Thymus (tissue), 11 donors: ENCODE measurements at regions not wholly inside any gene's neighbourhood (a gene's known extent, or its start where the extent isn't known, plus 50 kb on each side); places are given as distances from the start of the nearest gene placed in this dataset.
A peak's percentile ranks its signal among the peaks of the same experiment; 100 is the strongest.
"Not testable (repeated sequence)": the region's sequence is repeated elsewhere in the genome, so short reads cannot be mapped to it uniquely, and the experiment has no call there.

Experiments
- DNase-seq, 9 donors: peaks; one replicate each; pipeline ENCODE4 v3.0.0-alpha.2; 2013; ENCODE audit warnings: low spot score in 9 of 9, low read depth in 6 of 9, missing footprints in 1 of 9
- H3K27ac ChIP-seq, 2 donors: one replicate each; pipeline ENCODE4 v1.5.1; 2013; ENCODE audit warnings: control low read depth in 1 of 2, low read depth in 1 of 2, low read length in 1 of 2, mild to moderate bottlenecking in 1 of 2, moderate library complexity in 1 of 2
- H3K27me3 ChIP-seq, 2 donors: one replicate each; pipeline ENCODE4 v1.5.1; 2013; ENCODE audit warnings: low read length in 1 of 2; ENCODE audit not compliant: control insufficient read depth in 2 of 2, insufficient read depth in 1 of 2
- H3K36me3 ChIP-seq, 2 donors: one replicate each; pipeline ENCODE4 v1.5.1; 2013; ENCODE audit warnings: low read length in 1 of 2, mild to moderate bottlenecking in 1 of 2, moderate library complexity in 1 of 2; ENCODE audit not compliant: control insufficient read depth in 2 of 2, insufficient read depth in 2 of 2
- H3K4me1 ChIP-seq, 2 donors: one replicate each; pipeline ENCODE4 v1.5.1; 2013; ENCODE audit warnings: low read length in 2 of 2; ENCODE audit not compliant: control insufficient read depth in 2 of 2, insufficient read depth in 2 of 2
- H3K4me3 ChIP-seq, 2 donors: one replicate each; pipeline ENCODE4 v1.5.1; 2013; ENCODE audit warnings: low read length in 2 of 2, control low read depth in 1 of 2, mild to moderate bottlenecking in 1 of 2
- H3K9me3 ChIP-seq, 2 donors: one replicate each; pipeline ENCODE4 v1.5.1; 2013; ENCODE audit warnings: low read length in 1 of 2, mild to moderate bottlenecking in 1 of 2; ENCODE audit not compliant: control insufficient read depth in 2 of 2, insufficient read depth in 1 of 2
- WGBS: extraction: QIAGEN DNeasy Blood & Tissue Kit; methylation state at CpG from one replicate; pipeline ENCODE4 v1.1.7; 2013; 5-methylcytosine and 5-hydroxymethylcytosine counted together
- donor health status: healthy.

DNA sequence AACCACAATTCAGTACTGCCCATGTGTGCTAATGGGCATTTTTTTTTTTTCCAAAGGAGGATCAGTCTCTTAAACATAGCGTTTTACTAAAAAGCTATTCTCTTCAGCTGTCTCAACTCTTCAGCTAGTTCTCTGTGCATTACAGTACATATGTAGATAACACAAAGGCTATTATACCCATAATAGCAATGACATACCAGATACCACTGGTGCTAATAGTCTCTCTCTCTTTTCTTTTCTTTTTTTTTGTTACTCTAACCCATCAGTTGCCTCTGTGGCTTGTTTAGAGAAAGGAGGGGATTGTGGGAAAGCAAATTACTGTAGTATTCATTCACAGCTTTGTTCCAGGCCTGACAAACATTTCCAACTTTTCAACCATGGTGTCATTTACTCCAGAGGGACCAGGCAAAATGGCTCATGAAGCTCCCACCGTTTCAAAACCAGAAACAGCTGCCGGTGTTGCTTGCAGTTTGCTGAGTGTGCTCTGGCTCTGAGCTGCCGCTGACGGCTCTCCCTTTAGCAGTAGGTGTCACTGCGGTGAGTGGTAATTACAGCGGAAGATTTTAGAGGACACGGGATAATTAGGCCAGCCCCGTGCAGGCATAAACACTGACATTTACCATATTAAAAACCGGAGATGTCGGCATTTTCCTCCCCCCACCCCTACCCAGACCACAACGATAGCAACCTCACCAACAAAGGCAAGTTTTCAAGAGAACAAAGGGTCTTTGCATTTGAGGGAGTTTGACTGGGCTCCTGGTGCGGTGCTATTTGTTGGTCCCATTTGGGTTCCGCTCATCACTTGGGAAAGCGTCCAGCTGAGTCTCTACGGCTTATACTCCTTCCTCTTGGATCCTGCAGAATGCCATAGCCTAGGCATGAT, 1005.5 kb downstream of the KCNMA1 start:
- H3K4me3 ChIP-seq = no peak overlapping the region
- peak in 1 of 9 donors; percentile 10 for DNase-seq
- no peaks in the 10 kb centered on the region for H3K9me3 ChIP-seq
- H3K27ac ChIP-seq = no peak overlapping the region
- H3K4me1 ChIP-seq = no peaks in the 10 kb centered on the region
- no peaks in the 10 kb centered on the region for H3K27me3 ChIP-seq
- no peaks in the 10 kb centered on the region for H3K36me3 ChIP-seq
- 43% methylated on average over 16 of the region's 16 CpGs for WGBS

DNA sequence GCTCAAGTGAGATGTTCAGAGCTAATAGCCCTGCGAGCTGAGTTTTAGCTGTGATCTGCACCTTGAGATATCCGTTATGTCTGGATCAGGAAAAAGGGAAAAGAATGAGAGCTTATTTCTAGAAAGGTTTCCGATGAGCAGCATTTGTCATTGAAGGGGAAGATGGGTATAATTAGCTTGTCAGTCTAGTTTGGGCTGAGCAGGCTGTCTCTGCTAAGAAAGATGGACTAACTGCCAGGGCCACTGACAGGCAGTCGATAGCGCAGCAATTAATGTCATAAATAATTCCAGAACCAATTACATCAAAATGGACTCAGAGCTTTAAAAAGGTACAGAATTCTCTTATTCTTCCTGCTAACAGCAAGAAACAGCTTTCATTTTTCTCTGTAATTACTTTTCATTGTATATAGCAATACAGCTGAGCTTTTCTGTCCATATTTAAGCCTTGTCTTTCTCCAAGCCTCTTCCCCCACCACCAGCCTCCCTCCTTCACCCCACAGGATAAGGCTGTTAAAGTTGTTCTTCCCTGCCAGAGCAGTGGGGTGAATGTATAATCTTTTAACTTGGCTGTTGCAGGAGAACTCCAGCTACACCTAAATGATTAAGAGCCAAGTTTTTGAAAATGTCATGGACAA, 1006.5 kb downstream of the KCNMA1 start:
- Histone ChIP-seq H3K36me3 (no peaks in the 10 kb centered on the region), H3K27ac (no peak overlapping the region)

DNA sequence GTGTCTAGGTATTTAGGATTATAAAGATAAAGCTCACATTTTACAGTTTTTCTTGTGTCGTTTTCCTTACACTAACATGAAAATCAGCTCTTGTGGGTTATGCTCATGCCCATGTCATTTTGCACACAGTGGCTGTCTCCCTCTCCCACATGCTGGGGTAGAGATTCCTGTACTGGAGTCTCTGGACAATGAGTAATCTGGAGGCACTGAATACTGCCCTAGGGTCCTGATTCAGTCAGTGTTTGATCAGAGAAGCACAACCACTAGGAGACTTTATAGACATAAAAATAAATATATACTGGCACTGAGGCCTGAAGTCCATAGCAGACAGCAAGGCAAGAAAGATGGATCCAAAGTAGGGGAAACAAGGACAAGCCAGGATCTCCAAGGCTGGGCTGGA, 1008.8 kb downstream of the KCNMA1 start:
- no peak for DNase-seq
- H3K27me3 ChIP-seq = no peaks in the 10 kb centered on the region
- no peak overlapping the region for H3K4me3 ChIP-seq
- no peak overlapping the region for H3K27ac ChIP-seq
- H3K9me3 ChIP-seq = no peaks in the 10 kb centered on the region
- 82% methylated on average over 1 of the region's 1 CpG for WGBS
- H3K4me1 ChIP-seq = no peaks in the 10 kb centered on the region
- no peaks in the 10 kb centered on the region for H3K36me3 ChIP-seq

More for the DNA sequence above, 1006.5 kb downstream of the KCNMA1 start:
- Histone ChIP-seq H3K4me1 (no peaks in the 10 kb centered on the region), H3K9me3 (no peaks in the 10 kb centered on the region), H3K4me3 (no peak overlapping the region), H3K27me3 (no peaks in the 10 kb centered on the region)
- WGBS = 95% methylated on average over 5 of the region's 5 CpGs
- no peak for DNase-seq

DNA sequence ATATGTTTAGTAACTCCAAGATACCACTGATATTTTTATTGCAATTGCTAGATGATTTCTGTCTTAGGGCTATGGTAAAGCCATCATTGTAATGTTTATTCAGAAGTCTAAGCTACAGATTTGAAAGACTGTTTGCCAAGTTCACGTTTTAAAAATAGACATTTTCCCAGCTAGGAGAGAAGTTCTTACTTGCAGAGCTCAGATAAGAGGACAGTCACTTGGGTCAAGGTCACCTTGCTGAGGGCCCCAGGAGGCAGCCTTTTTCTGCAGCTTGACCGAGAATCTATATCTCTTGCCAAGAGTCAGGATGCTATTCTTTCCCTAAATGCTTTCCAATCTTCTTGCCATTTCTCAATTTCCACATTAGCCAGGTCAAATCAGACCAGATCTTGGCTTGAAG, 1011.2 kb downstream of the KCNMA1 start:
- H3K4me1 ChIP-seq = no peaks in the 10 kb centered on the region
- H3K27me3 ChIP-seq = no peaks in the 10 kb centered on the region
- H3K36me3 ChIP-seq = no peaks in the 10 kb centered on the region
- no peaks in the 10 kb centered on the region for H3K9me3 ChIP-seq
- H3K27ac ChIP-seq = no peak overlapping the region
- DNase-seq = no peak
- 87% methylated on average over 2 of the region's 2 CpGs for WGBS
- no peak overlapping the region for H3K4me3 ChIP-seq

DNA sequence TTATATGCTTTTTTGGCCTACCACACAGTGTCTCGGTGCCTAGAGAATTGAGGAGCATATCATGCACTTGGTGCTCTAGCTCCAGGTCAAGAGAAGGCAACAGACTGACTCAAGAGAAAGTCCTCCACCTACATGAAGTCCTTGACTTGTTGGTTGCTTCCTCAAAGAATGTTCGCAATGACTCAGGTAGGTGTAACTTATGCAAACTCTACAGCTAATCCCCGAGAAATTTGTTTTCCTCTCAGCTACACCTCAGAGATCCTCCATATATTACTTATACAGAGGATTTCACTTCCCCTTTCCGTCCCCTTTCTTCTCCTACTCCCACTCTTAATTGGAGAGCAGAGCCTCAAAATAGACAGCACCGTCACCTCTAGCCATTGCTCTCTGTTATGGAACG, 1013.1 kb downstream of the KCNMA1 start:
- H3K27me3 ChIP-seq = no peaks in the 10 kb centered on the region
- H3K9me3 ChIP-seq = no peaks in the 10 kb centered on the region
- DNase-seq = no peak
- WGBS = 92% methylated on average over 6 of the region's 6 CpGs
- H3K27ac ChIP-seq = no peak overlapping the region
- no peaks in the 10 kb centered on the region for H3K36me3 ChIP-seq
- H3K4me3 ChIP-seq = no peak overlapping the region
- no peaks in the 10 kb centered on the region for H3K4me1 ChIP-seq

DNA sequence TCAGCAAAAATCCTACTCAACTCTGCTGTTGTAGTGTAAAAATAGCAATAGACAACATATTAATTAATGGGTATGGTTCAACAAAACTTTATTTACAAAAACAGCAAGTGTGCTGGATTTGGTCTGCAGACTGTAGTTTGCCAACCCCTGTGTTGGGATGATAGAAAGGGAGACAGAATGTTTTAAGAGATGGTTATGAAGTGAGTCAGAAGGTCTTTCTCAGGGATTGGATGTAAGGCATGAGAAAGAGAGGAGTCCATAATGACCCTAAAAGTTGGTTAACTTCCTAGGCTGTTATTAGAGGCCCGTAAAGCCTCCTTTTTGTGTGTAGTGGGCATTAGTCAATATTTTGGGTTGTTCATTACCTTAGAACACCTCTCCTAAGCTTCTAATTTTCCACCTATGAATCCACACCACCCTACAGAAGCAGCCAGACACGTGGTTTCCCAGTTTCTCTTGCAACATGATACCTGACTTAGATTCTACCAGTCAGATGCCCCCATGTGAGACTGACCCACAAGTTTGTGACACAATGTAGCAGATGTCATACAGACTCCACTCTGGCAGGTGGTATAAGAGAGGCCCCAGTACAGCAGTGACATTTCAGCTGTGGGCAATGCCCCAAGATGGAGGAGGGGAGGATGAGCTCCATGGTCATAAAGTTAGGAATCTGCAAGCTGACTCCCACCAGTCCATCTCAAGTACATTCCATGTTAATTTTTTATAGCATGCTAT, 1015.6 kb downstream of the KCNMA1 start:
- Histone ChIP-seq H3K4me3 (no peak overlapping the region), H3K4me1 (no peaks in the 10 kb centered on the region), H3K9me3 (no peaks in the 10 kb centered on the region), H3K36me3 (no peaks in the 10 kb centered on the region), H3K27ac (no peak overlapping the region), H3K27me3 (no peaks in the 10 kb centered on the region)
- no peak for DNase-seq
- 60% methylated on average over 2 of the region's 2 CpGs for WGBS

DNA sequence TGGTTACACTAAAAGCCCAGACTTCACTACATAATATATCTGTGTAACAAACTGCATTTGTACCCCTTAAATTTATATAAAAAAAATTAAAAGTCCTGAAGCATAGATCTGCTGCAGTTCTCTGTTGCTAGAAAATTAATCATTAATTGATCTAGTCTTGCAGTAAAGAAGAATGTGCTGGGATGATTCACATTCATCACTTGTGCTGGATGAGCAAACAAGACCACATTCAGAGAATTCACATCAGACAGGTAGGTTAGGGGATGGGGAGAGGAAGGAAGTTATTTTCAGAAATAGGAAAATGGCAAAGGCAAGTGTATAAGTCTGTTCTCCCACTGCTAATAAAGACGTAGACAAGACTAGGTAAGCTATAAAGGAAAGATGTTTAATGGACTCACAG, 1019.0 kb downstream of the KCNMA1 start:
- 93% methylated on average over 1 of the region's 1 CpG for WGBS
- Histone ChIP-seq H3K9me3 (no peaks in the 10 kb centered on the region), H3K4me1 (no peaks in the 10 kb centered on the region), H3K27ac (no peak overlapping the region), H3K27me3 (no peaks in the 10 kb centered on the region), H3K36me3 (no peaks in the 10 kb centered on the region), H3K4me3 (no peak overlapping the region)
- DNase-seq = no peak

DNA sequence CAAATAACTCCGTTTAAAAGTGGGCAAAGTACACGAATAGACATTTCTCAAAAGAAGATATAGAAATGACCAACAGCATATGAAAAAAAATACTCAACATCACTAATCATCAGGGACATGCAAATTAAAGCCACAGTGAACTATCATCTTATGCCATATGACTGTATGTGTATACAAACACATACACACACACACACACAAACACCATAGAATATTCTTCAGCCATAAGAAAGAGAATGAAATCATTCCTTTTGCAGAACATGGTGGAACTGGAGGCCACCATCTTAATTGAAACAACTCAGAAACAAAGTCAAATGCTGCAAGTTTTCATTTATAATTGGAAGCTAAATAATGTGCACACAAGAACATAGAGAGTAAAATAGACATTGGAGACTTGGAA, 1019.4 kb downstream of the KCNMA1 start:
- WGBS = 98% methylated on average over 2 of the region's 2 CpGs
- H3K27me3 ChIP-seq = no peaks in the 10 kb centered on the region
- peak in 1 of 9 donors; percentile 25 for DNase-seq
- no peaks in the 10 kb centered on the region for H3K36me3 ChIP-seq
- no peaks in the 10 kb centered on the region for H3K9me3 ChIP-seq
- H3K4me3 ChIP-seq = no peak overlapping the region
- H3K4me1 ChIP-seq = no peaks in the 10 kb centered on the region
- H3K27ac ChIP-seq = no peak overlapping the region

DNA sequence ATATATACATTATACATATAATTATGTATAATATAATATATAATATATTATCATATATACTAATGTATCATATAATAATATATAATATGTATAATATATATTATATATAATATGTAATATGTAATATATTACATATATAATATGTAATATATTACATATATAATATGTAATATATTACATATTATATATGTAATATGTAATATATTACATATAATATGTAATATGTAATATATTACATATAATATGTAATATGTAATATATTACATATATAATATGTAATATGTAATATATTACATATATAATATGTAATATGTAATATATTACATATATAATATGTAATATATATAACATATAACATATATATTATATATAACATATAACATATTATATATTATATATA, 1020.9 kb downstream of the KCNMA1 start:
- H3K4me3 ChIP-seq = not testable (repeated sequence)

More for the DNA sequence above, 1020.9 kb downstream of the KCNMA1 start:
- H3K9me3 ChIP-seq, H3K27me3 ChIP-seq, H3K4me1 ChIP-seq, H3K36me3 ChIP-seq, H3K27ac ChIP-seq, DNase-seq: not testable (repeated sequence)
